HepG2 (cell line): ENCODE measurements at regions not wholly inside any gene's neighbourhood (a gene's known extent, or its start where the extent isn't known, plus 50 kb on each side); places are given as distances from the start of the nearest gene placed in this dataset.
A peak's percentile ranks its signal among the peaks of the same experiment; 100 is the strongest.

Source experiments
- ADNP ChIP-seq: sonication (generic); formaldehyde crosslinking; IDR thresholded peaks from 2 replicates; pipeline ENCODE4 v1.4.0; 2020; ENCODE audit warnings: missing genetic modification reagents
- HCFC1 ChIP-seq: fragments of 150-350 bp; IDR thresholded peaks from 2 replicates; pipeline ENCODE4 v1.6.1; 2014; ENCODE audit warnings: low read depth, low read length
- HMG20A ChIP-seq: IDR thresholded peaks from 2 replicates; pipeline ENCODE4 v1.6.1; 2016; ENCODE audit warnings: borderline replicate concordance
- HOXA3 ChIP-seq: sonication (generic); formaldehyde crosslinking; IDR thresholded peaks from 2 replicates; pipeline ENCODE4 v1.5.0; 2020; ENCODE audit warnings: missing genetic modification reagents
- KDM1A ChIP-seq: IDR thresholded peaks from 2 replicates; pipeline ENCODE4 v1.6.1; 2016; ENCODE audit warnings: missing compliant biosample characterization
- KDM5B ChIP-seq: sonication (generic); formaldehyde crosslinking; IDR thresholded peaks from 2 replicates; pipeline ENCODE4 v1.4.0; 2020; ENCODE audit warnings: missing genetic modification reagents, mild to moderate bottlenecking, borderline replicate concordance
- KLF9 ChIP-seq: IDR thresholded peaks from 2 replicates; pipeline ENCODE4 v1.6.1; 2016; ENCODE audit warnings: low read depth
- LCORL ChIP-seq, 2 experiments: fragments of 450-650 bp in 1 of 2; sonication (generic) in 1 of 2; formaldehyde crosslinking in 1 of 2; IDR thresholded peaks; 2 replicates each; pipeline versions ENCODE4 v1.5.0 to v1.6.1; 2017 to 2020; ENCODE audit warnings: antibody characterized with exemption in 1 of 2, missing genetic modification reagents in 1 of 2
- MAFK ChIP-seq, 2 experiments: IDR thresholded peaks in 1 of 2; conservative IDR thresholded peaks in 1 of 2; 2 replicates each; pipeline ENCODE4 v1.6.1; 2011; ENCODE audit warnings: improper control_type of control experiment in 2 of 2, low read length in 2 of 2
- RNF2 ChIP-seq: fragments of 450-650 bp; conservative IDR thresholded peaks from 2 replicates; pipeline ENCODE4 v1.6.1; 2016; ENCODE audit warnings: low read depth
- SATB2 ChIP-seq: sonication (generic); formaldehyde crosslinking; IDR thresholded peaks from 2 replicates; pipeline ENCODE4 v1.5.0; 2020; ENCODE audit warnings: missing genetic modification reagents
- STAT5B ChIP-seq: sonication (generic); formaldehyde crosslinking; IDR thresholded peaks from 2 replicates; pipeline ENCODE4 v1.4.0; 2020; ENCODE audit warnings: missing genetic modification reagents
- TEAD3 ChIP-seq: optimal IDR thresholded peaks from 2 replicates; pipeline ENCODE3; 2016; ENCODE audit warnings: borderline replicate concordance
- ZC3H4 ChIP-seq: sonication (generic); formaldehyde crosslinking; IDR thresholded peaks from 2 replicates; pipeline ENCODE4 v1.4.0; 2020; ENCODE audit warnings: missing genetic modification reagents, borderline replicate concordance
- ZFP91 ChIP-seq: sonication (generic); formaldehyde crosslinking; IDR thresholded peaks from 2 replicates; pipeline ENCODE4 v1.9.0; 2022; ENCODE audit warnings: missing genetic modification reagents, mild to moderate bottlenecking, borderline replicate concordance
- ZMAT3 ChIP-seq: sonication (generic); formaldehyde crosslinking; conservative IDR thresholded peaks from 2 replicates; pipeline ENCODE4 v1.7.0; 2021; ENCODE audit warnings: missing genetic modification reagents
- ZMYM2 ChIP-seq: sonication (generic); formaldehyde crosslinking; IDR thresholded peaks from 2 replicates; pipeline ENCODE4 v1.8.0; 2022; ENCODE audit warnings: mild to moderate bottlenecking, missing genetic modification reagents
- ZNF205 ChIP-seq: IDR thresholded peaks from 2 replicates; pipeline ENCODE4 v1.6.1; 2018; ENCODE audit warnings: missing biosample characterization, missing genetic modification reagents
- ZNF567 ChIP-seq: sonication (generic); formaldehyde crosslinking; IDR thresholded peaks from 2 replicates; pipeline ENCODE4 v1.8.1; 2023; ENCODE audit warnings: mild to moderate bottlenecking, missing genetic modification reagents, borderline replicate concordance
- ZNF614 ChIP-seq: IDR thresholded peaks from 2 replicates; pipeline ENCODE4 v1.6.1; 2018; ENCODE audit warnings: missing biosample characterization, missing genetic modification reagents, inconsistent platforms, borderline replicate concordance
- ZNF775 ChIP-seq: sonication (generic); formaldehyde crosslinking; IDR thresholded peaks from 2 replicates; pipeline ENCODE4 v1.4.0; 2020; ENCODE audit warnings: missing genetic modification reagents, mild to moderate bottlenecking, moderate library complexity, borderline replicate concordance
- ZNF841 ChIP-seq: sonication (generic); formaldehyde crosslinking; IDR thresholded peaks from 2 replicates; pipeline ENCODE4 v1.8.1; 2023; ENCODE audit warnings: missing genetic modification reagents, borderline replicate concordance
- TF ChIP-seq, protein P1 (sequence below): sonication (generic); formaldehyde crosslinking; IDR thresholded peaks from 2 replicates; pipeline ENCODE4 v1.5.1; 2020; ENCODE audit warnings: missing genetic modification reagents, mild to moderate bottlenecking, borderline replicate concordance
- TF ChIP-seq, protein P2 (sequence below): sonication (generic); formaldehyde crosslinking; conservative IDR thresholded peaks from 2 replicates; pipeline ENCODE4 v1.8.0; 2022; ENCODE audit warnings: mild to moderate bottlenecking, moderate library complexity, missing genetic modification reagents

GRCh38 chr20:50320901-50321796 is 130.5 kb downstream of the CEBPB start (continued):
- TF ChIP-seq ZNF567 (CRISPR knock-in tag) (peak; percentile 55), RNF2 (no peak), ZNF205 (CRISPR knock-in tag) (peak; percentile 35; the same call in 1 of the 2 replicates), MAFK (conservative IDR thresholded peaks at IDR 0.05 in 1 of 2, IDR thresholded peaks at IDR 0.05 in 1 of 2; ENCODE audit: low read length in 2 of 2) (0 out of 4 replicates have a peak, but pooled peaks of 1 of the 2 experiments have one; percentile 2), ADNP (peak; percentile 11; the same call in 1 of the 2 replicates), KDM1A (CRISPR knock-in tag) (no peak), LCORL (IDR thresholded peaks at IDR 0.05) (peak; percentile 51; the same call in 1 of the 2 replicates), LCORL (CRISPR knock-in tag; IDR thresholded peaks at IDR 0.05) (peak; percentile 97), ZFP91 (CRISPR knock-in tag) (peak; percentile 73; the same call in 1 of the 2 replicates), HOXA3 (CRISPR knock-in tag) (peak; percentile 82), KLF9 (CRISPR knock-in tag) (peak; percentile 92; the same call in 1 of the 2 replicates), SATB2 (CRISPR knock-in tag) (no peak), TEAD3 (CRISPR knock-in tag) (no peak), HCFC1 (no peak), ZMYM2 (peak; percentile 71; the same call in 1 of the 2 replicates), STAT5B (CRISPR knock-in tag) (0 out of 2 replicates have a peak, but pooled peaks have one; percentile 8), ZC3H4 (no peak), ZNF841 (no peak), ZNF775 (CRISPR knock-in tag) (peak; percentile 86; the same call in 1 of the 2 replicates), HMG20A (CRISPR knock-in tag) (0 out of 2 replicates have a peak, but pooled peaks have one; percentile 65), KDM5B (peak; percentile 98; the same call in 1 of the 2 replicates), ZMAT3 (0 out of 2 replicates have a peak, but pooled peaks have one; percentile 40), ZNF614 (CRISPR knock-in tag) (no peak; the same call in 1 of the 2 replicates)
- TF ChIP-seq, protein P1, sequence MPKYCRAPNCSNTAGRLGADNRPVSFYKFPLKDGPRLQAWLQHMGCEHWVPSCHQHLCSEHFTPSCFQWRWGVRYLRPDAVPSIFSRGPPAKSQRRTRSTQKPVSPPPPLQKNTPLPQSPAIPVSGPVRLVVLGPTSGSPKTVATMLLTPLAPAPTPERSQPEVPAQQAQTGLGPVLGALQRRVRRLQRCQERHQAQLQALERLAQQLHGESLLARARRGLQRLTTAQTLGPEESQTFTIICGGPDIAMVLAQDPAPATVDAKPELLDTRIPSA (CRISPR knock-in tag): no peak
- TF ChIP-seq, protein P2, sequence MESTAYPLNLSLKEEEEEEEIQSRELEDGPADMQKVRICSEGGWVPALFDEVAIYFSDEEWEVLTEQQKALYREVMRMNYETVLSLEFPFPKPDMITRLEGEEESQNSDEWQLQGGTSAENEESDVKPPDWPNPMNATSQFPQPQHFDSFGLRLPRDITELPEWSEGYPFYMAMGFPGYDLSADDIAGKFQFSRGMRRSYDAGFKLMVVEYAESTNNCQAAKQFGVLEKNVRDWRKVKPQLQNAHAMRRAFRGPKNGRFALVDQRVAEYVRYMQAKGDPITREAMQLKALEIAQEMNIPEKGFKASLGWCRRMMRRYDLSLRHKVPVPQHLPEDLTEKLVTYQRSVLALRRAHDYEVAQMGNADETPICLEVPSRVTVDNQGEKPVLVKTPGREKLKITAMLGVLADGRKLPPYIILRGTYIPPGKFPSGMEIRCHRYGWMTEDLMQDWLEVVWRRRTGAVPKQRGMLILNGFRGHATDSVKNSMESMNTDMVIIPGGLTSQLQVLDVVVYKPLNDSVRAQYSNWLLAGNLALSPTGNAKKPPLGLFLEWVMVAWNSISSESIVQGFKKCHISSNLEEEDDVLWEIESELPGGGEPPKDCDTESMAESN (CRISPR knock-in tag): no peak
